Glutamatergic neuron (in vitro differentiated cells): ENCODE measurements at regions not wholly inside any gene's neighbourhood (a gene's known extent, or its start where the extent isn't known, plus 50 kb on each side); places are given as distances from the start of the nearest gene placed in this dataset.

Experiments
- DNase-seq: peaks from one replicate; pipeline ENCODE4 v3.0.0; 2022
- H3K27ac Mint-ChIP-seq: one replicate; pipeline ENCODE4 v1.8.0; 2020; ENCODE audit warnings: mild to moderate bottlenecking, mixed read lengths, inconsistent platforms; ENCODE audit not compliant: unreplicated experiment
- H3K27me3 Mint-ChIP-seq: one replicate; pipeline ENCODE4 v1.8.0; 2020; ENCODE audit warnings: mild to moderate bottlenecking, moderate library complexity, mixed read lengths, inconsistent platforms; ENCODE audit not compliant: unreplicated experiment
- H3K36me3 Mint-ChIP-seq: one replicate; pipeline ENCODE4 v1.8.0; 2020; ENCODE audit warnings: mild to moderate bottlenecking, mixed read lengths, inconsistent platforms; ENCODE audit not compliant: unreplicated experiment
- H3K4me1 Mint-ChIP-seq: one replicate; pipeline ENCODE4 v1.8.0; 2020; ENCODE audit warnings: mild to moderate bottlenecking, low read depth, mixed read lengths, inconsistent platforms; ENCODE audit not compliant: unreplicated experiment
- H3K4me3 Mint-ChIP-seq: one replicate; pipeline ENCODE4 v1.8.0; 2020; ENCODE audit warnings: mild to moderate bottlenecking, mixed read lengths, inconsistent platforms; ENCODE audit not compliant: unreplicated experiment
- H3K9me3 Mint-ChIP-seq: one replicate; pipeline ENCODE4 v1.8.0; 2020; ENCODE audit warnings: mild to moderate bottlenecking, moderate library complexity, mixed read lengths, inconsistent platforms; ENCODE audit not compliant: unreplicated experiment
- TF ChIP-seq, protein P1 (sequence below): fragments of 200-600 bp; sonication (generic); IDR thresholded peaks from one replicate; pipeline ENCODE4 v1.5.0; 2021; ENCODE audit not compliant: partially characterized antibody, unreplicated experiment

DNA sequence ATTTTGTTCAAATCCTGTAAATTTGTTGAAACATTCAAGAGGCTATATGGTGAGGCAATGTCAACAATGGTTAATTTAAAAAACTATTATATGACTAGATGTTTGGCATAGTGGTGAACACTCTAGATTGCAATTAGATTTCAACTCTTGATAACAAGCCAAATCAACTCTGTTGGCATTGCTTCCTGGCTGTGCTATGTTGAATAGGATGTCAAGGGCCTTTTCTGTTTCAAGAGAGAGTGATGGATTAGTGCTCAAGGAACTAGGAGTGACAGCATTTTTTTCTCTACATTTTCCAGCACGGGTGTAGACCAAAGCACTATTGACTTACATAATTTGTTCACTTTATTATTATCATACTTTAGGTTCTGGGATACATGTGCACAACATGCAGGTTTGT is 172.4 kb upstream of the KCNH7 start:
- H3K36me3 Mint-ChIP-seq = peaks cover 9% of the 10 kb centered on the region
- no peak overlapping the region for H3K4me3 Mint-ChIP-seq
- H3K9me3 Mint-ChIP-seq = peaks cover 2% of the 10 kb centered on the region
- H3K27me3 Mint-ChIP-seq = peaks cover 2% of the 10 kb centered on the region
- DNase-seq = no peak
- no peaks in the 10 kb centered on the region for H3K4me1 Mint-ChIP-seq
- H3K27ac Mint-ChIP-seq = no peak overlapping the region
- TF ChIP-seq, protein P1, sequence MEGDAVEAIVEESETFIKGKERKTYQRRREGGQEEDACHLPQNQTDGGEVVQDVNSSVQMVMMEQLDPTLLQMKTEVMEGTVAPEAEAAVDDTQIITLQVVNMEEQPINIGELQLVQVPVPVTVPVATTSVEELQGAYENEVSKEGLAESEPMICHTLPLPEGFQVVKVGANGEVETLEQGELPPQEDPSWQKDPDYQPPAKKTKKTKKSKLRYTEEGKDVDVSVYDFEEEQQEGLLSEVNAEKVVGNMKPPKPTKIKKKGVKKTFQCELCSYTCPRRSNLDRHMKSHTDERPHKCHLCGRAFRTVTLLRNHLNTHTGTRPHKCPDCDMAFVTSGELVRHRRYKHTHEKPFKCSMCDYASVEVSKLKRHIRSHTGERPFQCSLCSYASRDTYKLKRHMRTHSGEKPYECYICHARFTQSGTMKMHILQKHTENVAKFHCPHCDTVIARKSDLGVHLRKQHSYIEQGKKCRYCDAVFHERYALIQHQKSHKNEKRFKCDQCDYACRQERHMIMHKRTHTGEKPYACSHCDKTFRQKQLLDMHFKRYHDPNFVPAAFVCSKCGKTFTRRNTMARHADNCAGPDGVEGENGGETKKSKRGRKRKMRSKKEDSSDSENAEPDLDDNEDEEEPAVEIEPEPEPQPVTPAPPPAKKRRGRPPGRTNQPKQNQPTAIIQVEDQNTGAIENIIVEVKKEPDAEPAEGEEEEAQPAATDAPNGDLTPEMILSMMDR = no peak

DNA sequence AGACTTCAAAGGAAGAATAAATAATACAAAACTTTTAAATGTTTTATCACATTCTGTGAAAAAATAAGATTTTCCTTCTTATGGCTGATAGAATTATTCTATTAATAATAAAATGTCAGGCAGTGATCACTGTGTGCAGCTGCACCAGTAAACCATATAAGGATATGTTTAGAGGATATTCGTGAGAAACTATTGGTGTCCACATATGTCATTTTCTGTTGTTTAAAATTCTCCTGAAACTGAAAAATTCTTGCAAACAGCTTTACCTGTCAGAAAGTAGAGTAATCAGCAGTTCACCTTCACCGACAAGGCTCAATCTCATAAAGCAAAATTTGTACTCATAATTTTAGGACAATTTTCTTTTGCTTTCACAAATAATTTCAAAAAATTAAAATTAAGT is 170.1 kb upstream of the KCNH7 start:
- TF ChIP-seq, protein P1 = no peak
- Mint-ChIP-seq H3K4me1 (no peaks in the 10 kb centered on the region), H3K4me3 (no peak overlapping the region), H3K27ac (no peak overlapping the region), H3K9me3 (no peaks in the 10 kb centered on the region), H3K36me3 (no peaks in the 10 kb centered on the region), H3K27me3 (peaks cover 2% of the 10 kb centered on the region)
- no peak for DNase-seq

DNA sequence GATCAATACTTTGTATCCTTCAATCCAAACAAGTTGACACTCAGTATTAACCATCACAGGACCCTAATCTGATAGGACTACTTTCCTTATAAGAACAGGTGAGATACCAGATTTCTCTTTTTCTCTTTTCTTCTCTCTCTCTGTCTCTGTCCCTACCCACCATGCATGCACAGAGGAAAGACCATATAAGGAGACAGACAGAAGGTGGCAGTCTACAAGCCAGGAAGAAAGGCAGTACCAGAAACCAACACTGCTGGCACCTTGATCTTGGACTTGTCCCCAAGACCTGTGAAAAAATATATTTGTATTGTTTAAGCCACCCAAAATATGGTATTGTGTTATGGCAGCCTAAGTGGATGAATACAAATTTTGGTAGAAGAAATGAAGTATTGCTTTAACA is 156.2 kb upstream of the KCNH7 start:
- TF ChIP-seq, protein P1 = no peak
- Mint-ChIP-seq H3K4me1 (no peaks in the 10 kb centered on the region), H3K4me3 (no peak overlapping the region)

DNA sequence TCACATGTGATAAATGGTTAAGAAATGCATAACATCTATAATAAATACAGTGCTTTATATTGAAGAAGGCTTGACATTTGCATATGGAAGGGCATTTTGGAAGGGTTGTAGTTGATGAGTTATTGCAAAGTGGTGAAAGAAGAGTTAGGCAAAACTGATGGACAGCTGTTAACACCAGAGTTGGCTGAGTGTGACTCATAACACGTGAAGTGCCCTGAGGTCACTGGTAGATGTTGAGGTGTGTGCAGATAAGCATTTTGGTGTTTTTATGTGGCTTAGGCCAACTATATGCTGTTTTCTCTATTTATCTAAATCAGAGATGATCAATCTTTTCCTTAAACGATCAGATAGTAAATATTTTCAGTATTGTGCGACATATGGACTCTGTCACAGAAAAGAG is 154.3 kb upstream of the KCNH7 start:
- Mint-ChIP-seq H3K27me3 (no peaks in the 10 kb centered on the region), H3K4me1 (no peaks in the 10 kb centered on the region), H3K4me3 (no peak overlapping the region), H3K9me3 (no peaks in the 10 kb centered on the region), H3K36me3 (no peaks in the 10 kb centered on the region), H3K27ac (no peak overlapping the region)
- no peak for DNase-seq
- TF ChIP-seq, protein P1 = no peak

More for the DNA sequence above, 156.2 kb upstream of the KCNH7 start:
- DNase-seq = no peak
- Mint-ChIP-seq H3K27ac (no peak overlapping the region), H3K36me3 (no peaks in the 10 kb centered on the region), H3K27me3 (no peaks in the 10 kb centered on the region), H3K9me3 (no peaks in the 10 kb centered on the region)

DNA sequence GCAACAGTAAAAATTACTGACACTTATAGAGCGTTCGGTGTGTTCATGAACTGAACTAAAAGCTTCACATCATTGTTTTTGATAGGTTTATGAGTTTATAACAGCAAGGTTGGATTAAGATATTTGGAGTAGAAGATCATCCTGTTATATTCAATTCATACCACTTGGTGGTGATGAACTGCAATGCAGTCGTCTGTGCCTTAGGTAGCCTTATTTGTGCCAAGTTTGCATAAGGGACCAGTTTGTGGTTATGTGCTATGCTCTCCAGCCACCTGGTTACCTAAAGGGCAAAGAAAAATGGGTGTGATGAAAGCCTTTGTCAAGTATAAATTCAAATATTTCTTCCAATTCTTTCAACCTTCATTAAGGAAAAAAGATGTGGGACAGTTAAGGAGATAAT is 150.9 kb upstream of the KCNH7 start:
- no peaks in the 10 kb centered on the region for H3K36me3 Mint-ChIP-seq
- no peak overlapping the region for H3K27ac Mint-ChIP-seq
- H3K4me3 Mint-ChIP-seq = no peak overlapping the region
- DNase-seq = no peak
- H3K9me3 Mint-ChIP-seq = no peaks in the 10 kb centered on the region
- no peaks in the 10 kb centered on the region for H3K4me1 Mint-ChIP-seq
- TF ChIP-seq, protein P1 = peak; percentile 28
- H3K27me3 Mint-ChIP-seq = no peaks in the 10 kb centered on the region
